ENCODE measurements at regions not wholly inside any gene's neighbourhood (a gene's known extent, or its start where the extent isn't known, plus 50 kb on each side); places are given as distances from the start of the nearest gene placed in this dataset.

GRCh38 chr21:18902660-18903059 lies 499.1 kb upstream of the TMPRSS15 start:
- DNase-seq (ENCODE audit: extremely low spot score): no peak
- H3K4me1 ChIP-seq: no peaks in the 10 kb centered on the region
- H3K4me3 ChIP-seq: no peak overlapping the region
- TF ChIP-seq POLR2AphosphoS5 (IDR thresholded peaks at IDR 0.05) (no peak), EP300 (IDR thresholded peaks at IDR 0.05) (no peak), POLR2A (IDR thresholded peaks at IDR 0.05; ENCODE audit: low read depth) (no peak), CTCF (IDR thresholded peaks at IDR 0.05) (no peak)
- no peaks in the 10 kb centered on the region for H3K36me3 ChIP-seq
- intact Hi-C loops (cut with DNase I): no loop called here
- no peaks in the 10 kb centered on the region for H3K27me3 ChIP-seq
- no peaks in the 10 kb centered on the region for H3K9me3 ChIP-seq
- WGBS: 84% methylated on average over 3 of the region's 3 CpGs
- no peak overlapping the region for H3K27ac ChIP-seq (replicated peaks in 1 of 4)

- Histone ChIP-seq H3K36me3 (no peaks in the 10 kb centered on the region), H3K27me3 (no peaks in the 10 kb centered on the region), H3K27ac (replicated peaks in 1 of 4) (no peak overlapping the region), H3K9me3 (peaks cover 0 to 8% (median 0%) of the 10 kb centered on the region in 4 donors), H3K4me1 (no peaks in the 10 kb centered on the region), H3K4me3 (no peak overlapping the region)
- intact Hi-C loops (cut with DNase I): no loop called here
- TF ChIP-seq EP300 (IDR thresholded peaks at IDR 0.05) (no peak), CTCF (IDR thresholded peaks at IDR 0.05) (no peak), POLR2AphosphoS5 (IDR thresholded peaks at IDR 0.05) (no peak), POLR2A (IDR thresholded peaks at IDR 0.05; ENCODE audit: low read depth) (no peak)
- DNase-seq (ENCODE audit: extremely low spot score): no peak
- 23% methylated on average over 2 of the region's 2 CpGs for WGBS
Measured at GRCh38 chr21:18907076-18907475, 503.5 kb upstream of the TMPRSS15 start.

- TF ChIP-seq POLR2A (IDR thresholded peaks at IDR 0.05; ENCODE audit: low read depth) (no peak), EP300 (IDR thresholded peaks at IDR 0.05) (no peak), POLR2AphosphoS5 (IDR thresholded peaks at IDR 0.05) (no peak), CTCF (IDR thresholded peaks at IDR 0.05) (no peak)
- Histone ChIP-seq H3K27ac (replicated peaks in 1 of 4) (no peak overlapping the region), H3K9me3 (peaks cover 0 to 8% (median 0%) of the 10 kb centered on the region in 4 donors), H3K4me3 (no peak overlapping the region), H3K27me3 (no peaks in the 10 kb centered on the region), H3K36me3 (no peaks in the 10 kb centered on the region), H3K4me1 (no peaks in the 10 kb centered on the region)
- WGBS: 85% methylated on average over 4 of the region's 4 CpGs
- no peak for DNase-seq (ENCODE audit: extremely low spot score)
- intact Hi-C loops (cut with DNase I): no loop called here
Measured at GRCh38 chr21:18908641-18909040, 505.1 kb upstream of the TMPRSS15 start.

GRCh38 chr21:18913914-18914313 lies 510.3 kb upstream of the TMPRSS15 start:
- no peaks in the 10 kb centered on the region for H3K4me1 ChIP-seq
- intact Hi-C loops (cut with DNase I): no loop called here
- H3K36me3 ChIP-seq: no peaks in the 10 kb centered on the region
- DNase-seq (ENCODE audit: extremely low spot score): no peak
- no peaks in the 10 kb centered on the region for H3K27me3 ChIP-seq
- 78% methylated on average over 4 of the region's 4 CpGs for WGBS
- TF ChIP-seq EP300 (IDR thresholded peaks at IDR 0.05): no peak
- TF ChIP-seq POLR2AphosphoS5 (IDR thresholded peaks at IDR 0.05): no peak
- TF ChIP-seq POLR2A (IDR thresholded peaks at IDR 0.05; ENCODE audit: low read depth): no peak
- TF ChIP-seq CTCF (IDR thresholded peaks at IDR 0.05): no peak
- H3K9me3 ChIP-seq: peaks cover 0 to 8% (median 0%) of the 10 kb centered on the region in 4 donors
- no peak overlapping the region for H3K27ac ChIP-seq (replicated peaks in 1 of 4)
- no peak overlapping the region for H3K4me3 ChIP-seq

GRCh38 chr21:18914570-18914969 lies 511.0 kb upstream of the TMPRSS15 start:
- Histone ChIP-seq H3K36me3 (no peaks in the 10 kb centered on the region), H3K27me3 (no peaks in the 10 kb centered on the region), H3K4me1 (no peaks in the 10 kb centered on the region), H3K9me3 (peaks cover 0 to 8% (median 0%) of the 10 kb centered on the region in 4 donors), H3K4me3 (no peak overlapping the region), H3K27ac (replicated peaks in 1 of 4) (no peak overlapping the region)
- DNase-seq (ENCODE audit: extremely low spot score): no peak
- 90% methylated on average over 2 of the region's 2 CpGs for WGBS
- TF ChIP-seq POLR2AphosphoS5 (IDR thresholded peaks at IDR 0.05) (no peak), EP300 (IDR thresholded peaks at IDR 0.05) (no peak), CTCF (IDR thresholded peaks at IDR 0.05) (no peak)
- intact Hi-C loops (cut with DNase I): no loop called here
